CD4-positive, alpha-beta T cell treated with Interleukin-17A for 4 hours (primary cell): ENCODE measurements at regions not wholly inside any gene's neighbourhood (a gene's known extent, or its start where the extent isn't known, plus 50 kb on each side); places are given as distances from the start of the nearest gene placed in this dataset.

Source experiments
- DNase-seq: peaks from one replicate; pipeline ENCODE4 v3.0.0-alpha.2; 2020; ENCODE audit warnings: mixed read lengths

GRCh38 chr13:44263751-44264620, 109.6 kb upstream of the SERP2 start:
- no peak for DNase-seq

- DNase-seq: no peak
These were observed 107.3 kb upstream of the SERP2 start for GRCh38 chr13:44266305-44266704.

- DNase-seq: no peak
These were observed 106.9 kb upstream of the SERP2 start for GRCh38 chr13:44266772-44267171.

GRCh38 chr13:44267203-44267602, 106.4 kb upstream of the SERP2 start:
- DNase-seq: no peak

GRCh38 chr13:44267980-44268379, 105.6 kb upstream of the SERP2 start:
- DNase-seq: no peak

- DNase-seq: no peak
These were observed 104.6 kb upstream of the SERP2 start for GRCh38 chr13:44268980-44269379.

GRCh38 chr13:44270150-44270549, 103.5 kb upstream of the SERP2 start:
- no peak for DNase-seq

- no peak for DNase-seq
These were observed 102.6 kb upstream of the SERP2 start for GRCh38 chr13:44271031-44271455.

GRCh38 chr13:44271473-44271872, 102.2 kb upstream of the SERP2 start:
- no peak for DNase-seq

- DNase-seq: no peak
These were observed 101.7 kb upstream of the SERP2 start for GRCh38 chr13:44271915-44272341.

- no peak for DNase-seq
These were observed 100.9 kb upstream of the SERP2 start for GRCh38 chr13:44272692-44273091.

GRCh38 chr13:44273216-44273615, 100.4 kb upstream of the SERP2 start:
- no peak for DNase-seq

GRCh38 chr13:44273991-44274770, 99.4 kb upstream of the SERP2 start:
- DNase-seq: peak; percentile 35

- DNase-seq: peak; percentile 40
These were observed 98.8 kb upstream of the SERP2 start for GRCh38 chr13:44274771-44275205.

- DNase-seq: no peak
These were observed 98.2 kb upstream of the SERP2 start for GRCh38 chr13:44275381-44275780.

GRCh38 chr13:44276061-44276460, 97.6 kb upstream of the SERP2 start:
- DNase-seq: no peak

GRCh38 chr13:44277459-44277858, 96.2 kb upstream of the SERP2 start:
- DNase-seq: no peak

- peak; percentile 34 for DNase-seq
These were observed 95.5 kb upstream of the SERP2 start for GRCh38 chr13:44278166-44278565.

GRCh38 chr13:44280456-44280855, 93.2 kb upstream of the SERP2 start:
- no peak for DNase-seq

GRCh38 chr13:44281252-44282000, 92.2 kb upstream of the SERP2 start:
- DNase-seq: no peak

GRCh38 chr13:44283600-44283999, 90.0 kb upstream of the SERP2 start:
- no peak for DNase-seq

- no peak for DNase-seq
These were observed 85.7 kb upstream of the SERP2 start for GRCh38 chr13:44287958-44288357.

GRCh38 chr13:44292545-44292944, 81.1 kb upstream of the SERP2 start:
- no peak for DNase-seq
